Peyer's patch (tissue), 4 donors: ENCODE measurements at regions not wholly inside any gene's neighbourhood (a gene's known extent, or its start where the extent isn't known, plus 50 kb on each side); places are given as distances from the start of the nearest gene placed in this dataset.

Experiments
- POLR2A ChIP-seq, 2 donors: fragments of 450-650 bp; IDR thresholded peaks; one replicate each; pipeline ENCODE4 v1.5.1; 2017; ENCODE audit warnings: antibody characterized with exemption in 2 of 2, mild to moderate bottlenecking in 2 of 2, moderate library complexity in 2 of 2
- TF ChIP-seq, protein P1 (sequence below), 6 experiments: fragments of 450-650 bp in 4 of 6; fragments of 200-600 bp in 2 of 6; sonication (generic) in 1 of 6; IDR thresholded peaks; one replicate each; pipeline ENCODE4 v1.5.1; 2017 to 2019; ENCODE audit warnings: antibody characterized with exemption in 6 of 6, mild to moderate bottlenecking in 3 of 6, moderate library complexity in 1 of 6

DNA sequence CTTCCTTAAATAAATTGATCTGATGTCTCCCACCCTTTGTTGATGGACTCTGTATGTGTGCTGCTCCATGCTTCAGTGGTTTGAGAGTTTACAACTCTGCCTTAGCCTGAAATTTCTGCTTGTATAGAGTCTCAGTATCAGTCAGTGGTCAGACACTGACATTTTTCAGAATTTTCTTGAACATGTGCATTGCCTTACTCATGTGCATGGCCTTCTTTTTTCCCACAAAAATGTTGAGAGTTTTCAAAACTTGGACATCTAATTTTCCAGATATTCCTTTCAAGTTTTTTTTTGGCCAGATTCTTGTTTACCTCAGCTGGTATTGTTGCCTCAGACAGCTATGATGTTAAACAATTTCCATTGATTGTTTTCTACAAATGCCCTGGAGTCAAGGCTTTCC, 427.1 kb upstream of the CHD1 start:
- TF ChIP-seq, protein P1, sequence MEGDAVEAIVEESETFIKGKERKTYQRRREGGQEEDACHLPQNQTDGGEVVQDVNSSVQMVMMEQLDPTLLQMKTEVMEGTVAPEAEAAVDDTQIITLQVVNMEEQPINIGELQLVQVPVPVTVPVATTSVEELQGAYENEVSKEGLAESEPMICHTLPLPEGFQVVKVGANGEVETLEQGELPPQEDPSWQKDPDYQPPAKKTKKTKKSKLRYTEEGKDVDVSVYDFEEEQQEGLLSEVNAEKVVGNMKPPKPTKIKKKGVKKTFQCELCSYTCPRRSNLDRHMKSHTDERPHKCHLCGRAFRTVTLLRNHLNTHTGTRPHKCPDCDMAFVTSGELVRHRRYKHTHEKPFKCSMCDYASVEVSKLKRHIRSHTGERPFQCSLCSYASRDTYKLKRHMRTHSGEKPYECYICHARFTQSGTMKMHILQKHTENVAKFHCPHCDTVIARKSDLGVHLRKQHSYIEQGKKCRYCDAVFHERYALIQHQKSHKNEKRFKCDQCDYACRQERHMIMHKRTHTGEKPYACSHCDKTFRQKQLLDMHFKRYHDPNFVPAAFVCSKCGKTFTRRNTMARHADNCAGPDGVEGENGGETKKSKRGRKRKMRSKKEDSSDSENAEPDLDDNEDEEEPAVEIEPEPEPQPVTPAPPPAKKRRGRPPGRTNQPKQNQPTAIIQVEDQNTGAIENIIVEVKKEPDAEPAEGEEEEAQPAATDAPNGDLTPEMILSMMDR (IDR thresholded peaks at IDR 0.05) = no peak
- no peak for TF ChIP-seq POLR2A (IDR thresholded peaks at IDR 0.05)
